GM18505 (cell line): ENCODE measurements at regions not wholly inside any gene's neighbourhood (a gene's known extent, or its start where the extent isn't known, plus 50 kb on each side); places are given as distances from the start of the nearest gene placed in this dataset.
"Not testable (repeated sequence)": the region's sequence is repeated elsewhere in the genome, so short reads cannot be mapped to it uniquely, and the experiment has no call there.

Source experiments
- ATAC-seq: cut with Tn5 transposase; IDR thresholded peaks from one replicate; pipeline ENCODE4 v1.9.1; 2021; ENCODE audit not compliant: unreplicated experiment
- POLR2A ChIP-seq: IDR thresholded peaks from 4 replicates; pipeline ENCODE4 v1.6.1; 2011; ENCODE audit warnings: borderline replicate concordance; ENCODE audit not compliant: insufficient read depth, insufficient read length; ENCODE audit errors: extremely low read depth

DNA sequence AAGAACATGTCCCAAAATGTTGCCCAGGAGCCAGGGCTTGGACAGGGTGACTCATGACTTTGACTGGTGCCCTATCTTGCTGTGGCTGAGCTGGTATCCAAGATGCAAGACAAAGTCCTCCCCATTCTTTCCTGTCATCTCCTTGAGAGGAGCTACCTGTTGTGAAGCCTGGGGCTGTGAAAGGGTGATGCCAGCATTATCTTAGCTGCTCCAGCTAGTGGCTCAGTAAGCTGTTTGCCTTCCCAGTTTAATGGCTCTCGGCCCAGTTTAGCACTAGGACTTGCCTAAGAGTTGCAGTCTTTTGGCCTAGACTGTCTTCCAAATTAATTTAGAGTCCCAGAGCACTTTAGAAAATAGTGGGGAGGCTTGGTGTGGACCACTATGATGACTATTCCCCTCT, 424.3 kb upstream of the NRG3 start:
- no peak for ATAC-seq
- no peak for TF ChIP-seq POLR2A

- ATAC-seq: no peak
- no peak for TF ChIP-seq POLR2A
These were observed 402.0 kb upstream of the NRG3 start for GRCh38 chr10:81472927-81473470.

GRCh38 chr10:81473755-81474154, 401.2 kb upstream of the NRG3 start:
- ATAC-seq: no peak
- TF ChIP-seq POLR2A: no peak

DNA sequence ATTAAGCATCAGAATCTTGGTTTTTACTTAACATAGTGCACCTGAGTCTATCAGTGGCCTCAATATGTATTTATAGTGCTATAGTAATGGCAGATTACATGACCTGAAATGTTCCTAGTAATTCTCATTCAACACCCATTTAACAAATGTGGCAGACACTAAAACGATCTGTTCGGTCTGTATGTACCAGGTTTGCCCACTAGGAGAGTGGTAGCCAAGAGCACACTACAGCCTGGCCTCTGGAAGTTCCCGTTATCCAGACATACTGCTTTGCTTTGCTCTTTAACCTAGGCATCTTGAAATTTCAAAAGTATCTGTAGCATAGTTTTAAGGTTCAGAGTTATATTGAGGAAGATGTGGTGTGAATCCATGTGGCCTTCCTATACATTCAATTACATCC, 395.7 kb upstream of the NRG3 start:
- ATAC-seq: no peak
- no peak for TF ChIP-seq POLR2A

- no peak for TF ChIP-seq POLR2A
- no peak for ATAC-seq
These were observed 378.4 kb upstream of the NRG3 start for GRCh38 chr10:81496626-81497025.

DNA sequence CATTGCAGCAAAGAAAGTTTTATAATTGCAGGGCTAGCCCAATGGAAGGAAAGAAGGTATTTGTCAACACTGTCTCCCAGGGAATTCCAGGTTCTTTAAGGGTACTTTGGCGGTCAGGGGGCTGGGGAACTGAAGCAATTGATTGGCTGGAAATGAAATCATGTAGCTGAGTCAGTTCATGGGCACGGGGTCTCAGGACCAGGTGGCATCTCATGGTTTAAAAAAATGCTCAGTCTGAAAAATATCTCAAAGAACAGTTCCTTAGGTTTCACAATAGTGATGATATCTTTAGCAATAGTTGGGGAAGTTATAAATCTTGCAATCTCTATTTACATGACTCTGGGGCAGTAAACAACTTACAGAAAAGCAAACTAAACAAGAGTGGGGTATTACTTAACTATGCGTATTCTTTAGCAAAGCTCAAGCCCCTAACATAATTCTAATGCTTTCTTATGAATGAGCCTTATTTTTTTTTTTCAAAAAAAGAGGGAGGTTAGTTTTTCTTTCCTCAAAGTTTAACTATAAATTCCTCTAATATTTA, 376.9 kb upstream of the NRG3 start:
- no peak for ATAC-seq
- TF ChIP-seq POLR2A: no peak

DNA sequence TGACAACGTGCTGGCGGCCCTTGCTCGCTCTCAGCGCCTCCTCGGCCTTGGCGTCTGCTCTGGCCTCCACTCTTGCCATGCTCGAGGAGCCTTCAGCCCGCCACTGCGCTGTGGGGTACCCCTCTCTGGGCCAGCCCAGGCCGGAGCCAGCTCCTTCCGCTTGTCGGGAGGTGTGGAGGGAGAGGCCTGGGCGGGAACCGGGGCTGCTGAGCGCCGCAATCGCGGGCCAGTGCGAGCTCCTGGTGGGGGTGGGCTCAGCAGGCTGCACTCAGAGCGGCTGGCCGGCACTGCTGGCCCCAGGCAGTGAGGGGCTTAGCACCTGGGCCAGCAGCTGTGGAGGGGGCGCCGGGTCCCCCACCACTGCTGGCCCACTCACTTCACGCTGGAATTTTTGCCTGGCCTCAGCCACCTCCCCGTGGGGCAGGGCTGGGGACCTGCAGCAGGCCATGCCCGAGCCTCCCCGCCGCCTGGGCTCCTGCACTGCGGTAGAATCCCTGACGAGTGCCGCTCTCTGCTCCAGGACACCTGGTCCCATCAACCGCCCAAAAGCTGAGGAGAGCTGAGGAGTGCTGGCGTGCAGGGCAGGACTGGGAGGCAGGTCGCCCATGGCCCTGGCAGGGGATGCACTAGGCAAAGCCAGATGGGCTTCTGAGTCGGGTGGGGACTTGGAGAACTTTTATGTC, 372.2 kb upstream of the NRG3 start:
- ATAC-seq: no peak
- no peak for TF ChIP-seq POLR2A

GRCh38 chr10:81505777-81506176, 369.2 kb upstream of the NRG3 start:
- ATAC-seq: not testable (repeated sequence)

- ATAC-seq: no peak
- no peak for TF ChIP-seq POLR2A
These were observed 360.2 kb upstream of the NRG3 start for GRCh38 chr10:81514811-81515210.

DNA sequence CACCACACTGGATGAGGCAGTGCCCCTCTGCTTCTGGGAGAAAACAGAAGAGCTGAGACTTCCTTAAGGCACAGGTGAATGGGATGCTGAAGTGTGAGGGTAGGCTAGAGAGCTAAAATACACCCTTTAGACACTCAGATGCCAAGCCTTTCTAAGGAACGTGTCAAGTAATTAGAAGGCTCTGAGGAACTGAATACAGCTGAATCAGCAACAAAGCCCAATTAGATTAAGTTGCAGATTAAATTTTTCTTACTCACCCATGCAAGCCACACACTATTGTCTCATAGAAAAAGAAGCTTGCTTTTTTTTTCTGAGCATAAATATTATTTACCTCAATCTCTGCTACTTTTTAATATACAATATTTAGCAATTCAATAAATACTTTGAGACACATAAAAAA, 354.3 kb upstream of the NRG3 start:
- no peak for ATAC-seq

GRCh38 chr10:81524467-81524866, 350.5 kb upstream of the NRG3 start:
- no peak for TF ChIP-seq POLR2A
- no peak for ATAC-seq

More for the DNA sequence above, 354.3 kb upstream of the NRG3 start:
- TF ChIP-seq POLR2A: no peak

DNA sequence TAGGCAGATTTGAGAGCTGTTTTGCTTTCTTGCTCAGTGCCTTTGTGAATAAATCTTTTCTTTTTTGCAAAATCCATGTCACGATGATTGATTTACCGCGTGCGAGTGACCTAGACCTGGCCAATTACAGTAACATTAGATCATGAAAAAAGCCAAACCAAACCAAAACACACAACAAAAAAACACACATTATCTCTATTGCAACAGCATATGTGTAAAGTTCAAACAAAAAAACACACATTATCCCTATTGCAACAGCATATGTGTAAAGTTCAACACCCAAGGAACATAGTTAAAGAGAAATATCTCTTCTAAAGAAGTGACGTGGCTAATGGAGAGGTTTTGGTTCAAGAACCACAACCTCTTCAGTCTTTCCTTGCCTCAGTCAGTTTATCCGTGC, 342.6 kb upstream of the NRG3 start:
- TF ChIP-seq POLR2A: no peak
- ATAC-seq: no peak

- ATAC-seq: no peak
- no peak for TF ChIP-seq POLR2A
These were observed 340.0 kb upstream of the NRG3 start for GRCh38 chr10:81534991-81535390.

DNA sequence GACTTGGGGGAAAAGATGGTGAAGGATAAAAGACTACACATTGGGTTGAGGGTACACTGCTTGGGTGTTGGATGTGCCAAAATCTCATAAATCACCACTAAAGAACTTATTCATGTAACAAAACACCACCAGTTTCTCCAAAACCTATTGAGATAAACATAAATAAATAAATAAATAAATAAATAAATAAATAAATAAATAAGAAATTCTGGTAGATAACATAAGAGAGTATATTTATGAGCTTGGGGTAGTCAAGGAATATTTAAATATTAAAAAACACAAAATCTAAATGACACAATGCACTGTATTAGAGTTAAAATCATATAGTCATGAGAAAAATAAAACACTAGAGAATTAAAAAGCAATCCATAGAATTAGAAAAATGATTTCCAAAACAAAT, 333.5 kb upstream of the NRG3 start:
- TF ChIP-seq POLR2A: no peak
- no peak for ATAC-seq

- ATAC-seq: no peak
- TF ChIP-seq POLR2A: no peak
These were observed 328.8 kb upstream of the NRG3 start for GRCh38 chr10:81546243-81546642.

DNA sequence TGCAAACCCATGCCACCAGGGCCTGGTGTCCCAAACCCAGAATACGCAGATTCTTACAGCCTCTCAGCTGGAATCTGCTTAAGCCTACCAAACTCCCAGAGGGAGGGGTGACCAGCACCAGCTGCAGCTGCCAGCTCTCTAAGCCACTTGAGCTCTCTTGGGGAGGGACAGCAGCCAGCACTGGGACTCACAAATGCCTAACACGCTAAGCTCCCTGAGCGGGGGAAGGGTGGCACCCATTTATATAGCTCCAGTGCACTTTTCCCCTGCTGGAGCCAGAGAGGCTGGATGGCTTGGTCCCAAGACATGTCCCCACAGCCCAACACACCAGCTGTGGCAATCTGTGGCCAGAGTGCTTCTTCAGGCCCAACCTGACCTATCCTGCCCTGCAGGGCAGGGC, 326.8 kb upstream of the NRG3 start:
- ATAC-seq: no peak
- TF ChIP-seq POLR2A: no peak

- no peak for ATAC-seq
- TF ChIP-seq POLR2A: no peak
These were observed 310.9 kb upstream of the NRG3 start for GRCh38 chr10:81564143-81564542.
